Activated CD4-positive, alpha-beta memory T cell treated with anti-CD3 and anti-CD28 coated beads, Interleukin-2, amount 10 ng/mL, durations not matched to agents 7 days and 5 days (primary cell): ENCODE measurements at regions not wholly inside any gene's neighbourhood (a gene's known extent, or its start where the extent isn't known, plus 50 kb on each side); places are given as distances from the start of the nearest gene placed in this dataset.

Experiments used
- CTCF ChIA-PET: fragments of 350-600 bp; sonication (Branson Sonifier 250); formaldehyde crosslinking; loops from one replicate; lab custom pipeline; 2021; ENCODE audit warnings: antibody characterized with exemption, inconsistent platforms; lab: Charles Lee
- POLR2A ChIA-PET: fragments of 350-600 bp; sonication (Branson Sonifier 250); formaldehyde crosslinking; loops from one replicate; lab custom pipeline; 2021; ENCODE audit warnings: antibody characterized with exemption; lab: Charles Lee
- DNase-seq: peaks from one replicate; pipeline ENCODE4 v3.0.0-alpha.2; 2020
- H3K27ac Mint-ChIP-seq: one replicate; pipeline ENCODE4 v1.8.0; 2021; ENCODE audit warnings: mild to moderate bottlenecking, mixed read lengths
- H3K27me3 Mint-ChIP-seq: one replicate; pipeline ENCODE4 v1.8.0; 2021; ENCODE audit warnings: mixed read lengths
- H3K36me3 Mint-ChIP-seq: one replicate; pipeline ENCODE4 v1.8.0; 2021; ENCODE audit warnings: low read depth, mixed read lengths
- H3K4me1 Mint-ChIP-seq: one replicate; pipeline ENCODE4 v1.8.0; 2021; ENCODE audit warnings: mixed read lengths
- H3K4me3 Mint-ChIP-seq: one replicate; pipeline ENCODE4 v1.8.0; 2021; ENCODE audit warnings: mild to moderate bottlenecking, mixed read lengths
- H3K9me3 Mint-ChIP-seq: one replicate; pipeline ENCODE4 v1.8.0; 2021; ENCODE audit warnings: mixed read lengths

DNA sequence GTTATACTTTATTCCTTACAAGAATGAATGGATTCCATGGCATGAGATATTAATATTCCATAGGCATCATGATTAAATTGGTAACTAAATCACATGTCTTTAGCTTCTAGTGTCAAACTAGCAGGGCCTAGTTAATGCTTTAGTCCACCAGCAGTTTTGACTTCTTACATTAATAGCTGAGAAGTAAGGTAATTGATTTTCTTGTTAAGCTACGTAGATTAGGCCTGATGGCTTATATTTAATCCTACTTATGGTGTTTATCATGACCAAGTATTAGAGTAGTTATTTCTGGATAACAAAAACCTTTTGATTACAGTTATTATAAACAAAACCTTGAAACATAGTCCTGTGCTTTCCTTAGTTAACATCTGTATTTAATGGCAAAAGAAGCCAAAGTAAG, 184.5 kb downstream of the TANC2 start:
- POLR2A ChIA-PET = no interaction called here
- H3K27ac Mint-ChIP-seq = no peak overlapping the region
- CTCF ChIA-PET = no interaction called here
- no peak for DNase-seq
- no peaks in the 10 kb centered on the region for H3K36me3 Mint-ChIP-seq
- peaks cover 3% of the 10 kb centered on the region for H3K4me1 Mint-ChIP-seq
- no peaks in the 10 kb centered on the region for H3K27me3 Mint-ChIP-seq
- no peaks in the 10 kb centered on the region for H3K9me3 Mint-ChIP-seq
- no peak overlapping the region for H3K4me3 Mint-ChIP-seq

DNA sequence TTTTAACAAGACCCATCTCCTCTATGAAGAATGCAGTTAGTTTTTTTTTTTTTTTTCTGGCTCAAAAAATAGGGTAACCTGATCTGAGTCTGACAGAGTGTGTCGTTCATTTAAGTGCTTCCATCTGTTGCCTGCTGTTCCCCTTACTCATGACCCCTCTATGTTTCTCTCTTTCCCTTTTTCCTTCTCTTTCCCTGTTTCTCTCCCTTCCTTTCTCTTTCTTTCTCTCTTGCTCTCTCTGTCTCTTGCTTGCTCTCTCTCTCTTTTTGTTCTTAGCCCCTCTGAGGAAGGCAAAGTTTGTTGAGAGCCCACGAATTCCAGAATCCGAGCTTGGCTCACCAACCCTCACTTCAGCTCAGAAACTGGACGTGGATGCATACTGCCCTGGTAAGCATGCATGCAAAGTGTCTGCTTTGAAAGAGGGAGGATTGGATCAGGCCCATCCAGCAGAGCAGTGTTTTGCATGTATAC, 185.0 kb downstream of the TANC2 start:
- ChIA-PET POLR2A (no interaction called here), CTCF (no interaction called here)
- Mint-ChIP-seq H3K27me3 (no peaks in the 10 kb centered on the region), H3K4me1 (peaks cover 3% of the 10 kb centered on the region), H3K4me3 (no peak overlapping the region), H3K36me3 (no peaks in the 10 kb centered on the region), H3K27ac (no peak overlapping the region), H3K9me3 (no peaks in the 10 kb centered on the region)
- DNase-seq = no peak

DNA sequence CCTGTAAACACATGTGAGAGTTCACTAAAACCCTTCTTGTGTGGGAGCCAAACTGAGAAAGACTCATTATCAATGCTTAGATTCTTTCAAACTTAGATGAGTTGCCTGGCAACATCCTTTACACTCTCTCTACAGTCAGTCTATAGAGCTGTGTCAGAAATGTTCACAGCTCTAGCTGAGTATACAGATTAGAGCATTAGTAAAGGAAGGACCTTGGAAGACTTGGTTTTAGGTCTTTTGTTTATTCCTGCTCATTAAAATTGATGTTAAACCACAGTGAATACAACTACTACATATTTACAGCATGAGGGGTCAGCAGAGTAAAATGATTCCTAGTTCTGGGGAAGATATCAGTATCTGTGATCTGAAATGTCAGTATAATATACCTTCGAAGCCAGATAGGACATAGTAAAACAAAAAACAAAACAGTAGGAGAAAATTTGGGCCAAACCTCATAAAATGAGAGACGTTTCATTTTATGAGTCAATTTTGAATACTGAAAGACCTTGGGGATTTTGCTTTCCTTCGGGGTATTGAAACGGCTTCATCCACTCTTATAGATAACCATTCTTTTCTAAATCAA, 186.0 kb downstream of the TANC2 start:
- no peak for DNase-seq
- CTCF ChIA-PET = no interaction called here
- Mint-ChIP-seq H3K27ac (no peak overlapping the region), H3K36me3 (no peaks in the 10 kb centered on the region), H3K9me3 (no peaks in the 10 kb centered on the region), H3K27me3 (no peaks in the 10 kb centered on the region), H3K4me1 (peaks cover 3% of the 10 kb centered on the region), H3K4me3 (no peak overlapping the region)
- POLR2A ChIA-PET = no interaction called here

DNA sequence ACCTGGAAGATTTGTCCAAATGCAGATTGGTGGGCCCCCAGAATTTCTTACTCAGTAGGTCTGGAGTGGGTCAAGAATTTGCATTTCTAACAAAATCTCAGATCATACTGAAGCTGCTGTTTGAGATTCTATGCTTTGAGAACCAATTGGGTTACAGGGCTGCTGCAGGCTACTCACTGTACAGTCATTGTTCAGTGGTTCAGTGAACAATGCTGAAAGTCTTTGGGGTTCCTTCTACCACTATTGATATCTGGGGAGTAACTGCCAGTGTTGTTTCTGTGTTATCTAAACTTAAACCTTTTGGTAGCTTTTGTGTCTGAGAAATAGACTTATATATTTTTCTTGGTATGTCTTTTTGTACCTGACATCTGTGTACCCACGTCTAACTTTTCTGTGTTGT, 187.5 kb downstream of the TANC2 start:
- Mint-ChIP-seq H3K4me3 (no peak overlapping the region), H3K36me3 (no peaks in the 10 kb centered on the region), H3K9me3 (no peaks in the 10 kb centered on the region), H3K27me3 (no peaks in the 10 kb centered on the region), H3K27ac (no peak overlapping the region), H3K4me1 (peaks cover 3% of the 10 kb centered on the region)
- no peak for DNase-seq
- POLR2A ChIA-PET = no interaction called here
- CTCF ChIA-PET = interaction anchor here (1.2 kb wide), 1 partner anchor 253 kb away, joined by 4 read pairs; no protein-coding TSS in a partner anchor

DNA sequence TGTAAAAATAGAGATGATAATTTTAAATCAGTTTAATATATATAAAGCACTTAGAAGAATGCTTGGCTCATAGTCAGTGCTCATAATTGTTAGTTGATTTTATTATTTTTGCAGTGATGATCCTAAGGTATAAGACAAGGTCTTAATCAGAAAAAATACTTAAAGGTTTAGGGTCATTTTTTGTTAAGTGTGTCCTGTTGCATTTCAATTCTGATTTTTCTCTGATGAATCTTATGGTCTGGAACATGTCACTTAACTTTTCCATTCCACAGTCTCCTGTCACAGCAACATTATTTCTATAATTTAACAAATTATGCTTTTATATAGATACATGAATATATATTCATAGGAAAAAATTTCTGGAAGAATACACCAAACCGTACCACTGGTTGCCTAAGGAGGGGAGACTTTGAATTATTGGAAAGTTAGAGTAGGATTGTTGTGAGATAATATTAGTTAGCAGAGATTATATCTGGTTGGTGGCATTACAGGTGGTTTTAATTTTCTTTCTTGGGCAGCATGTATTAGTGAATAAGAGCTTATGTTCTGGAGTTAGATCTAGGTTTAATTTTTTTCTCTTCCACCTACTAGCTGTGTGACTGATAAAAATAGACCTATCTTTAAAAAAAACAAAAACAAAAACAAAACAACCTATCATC, 188.7 kb downstream of the TANC2 start:
- H3K4me1 Mint-ChIP-seq = peaks cover 3% of the 10 kb centered on the region
- no peak overlapping the region for H3K4me3 Mint-ChIP-seq
- no peaks in the 10 kb centered on the region for H3K36me3 Mint-ChIP-seq
- H3K9me3 Mint-ChIP-seq = no peaks in the 10 kb centered on the region
- H3K27me3 Mint-ChIP-seq = no peaks in the 10 kb centered on the region
- ChIA-PET CTCF (interaction anchor here (0.6 kb wide), 1 partner anchor 13 kb away, joined by 3 read pairs; no protein-coding TSS in a partner anchor), POLR2A (no interaction called here)
- DNase-seq = no peak
- H3K27ac Mint-ChIP-seq = no peak overlapping the region

DNA sequence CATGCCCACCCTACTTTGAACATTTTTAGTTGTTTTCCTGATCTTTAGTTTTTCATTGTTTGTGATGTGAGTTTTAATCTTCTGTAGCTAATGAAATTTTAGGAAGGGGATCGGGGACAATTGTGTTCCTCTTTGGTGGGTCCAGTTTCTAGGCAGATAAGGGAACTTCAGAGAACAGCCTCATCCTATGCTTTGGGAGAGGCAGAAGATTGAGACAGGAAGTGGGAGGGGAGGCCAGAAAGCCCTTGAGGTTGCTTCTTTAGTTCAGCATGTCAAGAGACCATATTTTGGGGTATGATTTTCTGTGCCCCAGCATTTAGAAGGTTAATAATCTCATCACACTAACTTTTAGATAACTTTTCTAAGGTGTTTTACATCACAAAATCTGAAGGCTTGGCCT, 191.0 kb downstream of the TANC2 start:
- Mint-ChIP-seq H3K4me1 (peaks cover 2% of the 10 kb centered on the region), H3K27me3 (no peaks in the 10 kb centered on the region), H3K4me3 (no peak overlapping the region), H3K36me3 (no peaks in the 10 kb centered on the region), H3K9me3 (no peaks in the 10 kb centered on the region), H3K27ac (no peak overlapping the region)
- POLR2A ChIA-PET = no interaction called here
- CTCF ChIA-PET = no interaction called here
- DNase-seq = no peak

DNA sequence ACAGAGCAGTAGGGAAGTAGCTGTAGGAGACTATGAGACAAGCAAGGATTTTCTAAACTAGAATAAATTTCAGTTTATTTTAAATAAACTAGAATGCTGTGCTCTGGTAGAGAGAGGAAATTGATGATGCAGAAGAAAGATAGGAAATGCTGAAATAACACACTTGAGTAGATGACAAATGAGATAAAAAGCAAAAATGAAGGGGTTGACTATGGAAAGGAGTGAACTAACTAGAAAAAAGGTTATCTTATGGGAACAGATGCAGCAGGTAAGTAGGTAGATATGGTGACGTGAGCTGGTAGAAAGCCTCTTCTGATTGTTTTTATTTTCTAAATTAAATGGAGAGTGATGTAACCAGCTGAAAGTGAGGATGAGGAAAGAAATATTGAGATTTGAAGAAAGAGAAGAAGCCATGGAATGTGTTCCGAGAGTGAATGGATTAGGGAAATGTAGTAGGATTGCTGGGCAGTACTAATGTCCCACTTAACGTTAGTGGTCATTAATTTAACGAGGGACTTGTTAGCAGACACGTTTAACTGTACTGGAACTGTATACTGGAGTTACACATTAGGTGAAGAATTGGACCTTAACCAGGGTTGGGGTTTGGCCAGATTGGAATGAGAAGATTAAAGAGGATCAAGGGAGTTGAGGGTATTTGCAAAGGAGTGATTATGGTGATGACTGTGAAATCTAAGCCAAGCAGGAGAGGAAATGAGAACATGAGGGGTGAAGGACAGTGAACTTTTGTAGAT, 196.5 kb downstream of the TANC2 start:
- ChIA-PET POLR2A (no interaction called here), CTCF (no interaction called here)
- no peak for DNase-seq
- H3K27me3 Mint-ChIP-seq = peaks cover 3% of the 10 kb centered on the region
- H3K9me3 Mint-ChIP-seq = no peaks in the 10 kb centered on the region
- no peaks in the 10 kb centered on the region for H3K36me3 Mint-ChIP-seq
- no peak overlapping the region for H3K4me3 Mint-ChIP-seq
- no peak overlapping the region for H3K27ac Mint-ChIP-seq
- H3K4me1 Mint-ChIP-seq = no peaks in the 10 kb centered on the region

DNA sequence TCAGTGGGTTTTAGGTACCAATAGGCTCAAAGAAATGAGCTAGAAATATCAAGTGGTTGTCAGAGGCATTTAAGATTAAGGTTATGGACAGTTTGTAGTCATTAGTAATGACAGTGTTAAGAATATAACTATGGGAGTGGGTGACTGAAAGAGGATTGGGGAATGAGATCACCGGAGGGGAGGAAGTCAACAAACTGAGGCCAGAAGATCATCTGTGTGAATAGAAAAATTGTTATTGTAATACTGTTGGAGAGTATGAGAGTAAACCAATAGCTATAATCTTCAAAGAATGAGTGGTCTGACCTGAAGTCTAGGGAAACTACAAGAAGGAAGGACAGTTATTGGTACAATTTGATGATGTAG, 197.1 kb downstream of the TANC2 start:
- Mint-ChIP-seq H3K27me3 (peaks cover 3% of the 10 kb centered on the region), H3K36me3 (no peaks in the 10 kb centered on the region), H3K4me3 (no peak overlapping the region), H3K27ac (no peak overlapping the region), H3K9me3 (no peaks in the 10 kb centered on the region), H3K4me1 (no peaks in the 10 kb centered on the region)
- DNase-seq = no peak
- ChIA-PET POLR2A (no interaction called here), CTCF (no interaction called here)

DNA sequence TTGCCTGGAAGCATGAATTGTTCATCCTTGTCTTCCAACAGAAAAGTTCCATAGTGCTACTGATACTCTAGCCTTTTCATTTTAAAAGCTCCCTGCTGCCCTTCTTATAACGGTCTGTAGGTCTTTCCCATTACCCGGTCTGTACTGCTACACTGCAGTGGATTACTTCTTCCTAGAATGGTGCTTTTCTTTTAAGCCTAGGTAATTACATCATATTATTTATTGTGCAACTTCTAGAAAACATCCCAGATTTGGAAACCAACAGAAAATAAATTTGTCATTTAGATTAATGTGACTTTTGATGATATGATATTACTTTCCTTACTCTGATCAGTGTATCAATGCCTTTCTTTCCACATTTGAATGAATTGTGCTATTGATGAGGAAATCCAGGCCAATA, 199.4 kb downstream of the TANC2 start:
- ChIA-PET CTCF (no interaction called here), POLR2A (no interaction called here)
- Mint-ChIP-seq H3K27me3 (peaks cover 3% of the 10 kb centered on the region), H3K9me3 (no peaks in the 10 kb centered on the region), H3K27ac (no peak overlapping the region), H3K36me3 (no peaks in the 10 kb centered on the region), H3K4me3 (no peak overlapping the region), H3K4me1 (no peaks in the 10 kb centered on the region)
- DNase-seq = no peak

DNA sequence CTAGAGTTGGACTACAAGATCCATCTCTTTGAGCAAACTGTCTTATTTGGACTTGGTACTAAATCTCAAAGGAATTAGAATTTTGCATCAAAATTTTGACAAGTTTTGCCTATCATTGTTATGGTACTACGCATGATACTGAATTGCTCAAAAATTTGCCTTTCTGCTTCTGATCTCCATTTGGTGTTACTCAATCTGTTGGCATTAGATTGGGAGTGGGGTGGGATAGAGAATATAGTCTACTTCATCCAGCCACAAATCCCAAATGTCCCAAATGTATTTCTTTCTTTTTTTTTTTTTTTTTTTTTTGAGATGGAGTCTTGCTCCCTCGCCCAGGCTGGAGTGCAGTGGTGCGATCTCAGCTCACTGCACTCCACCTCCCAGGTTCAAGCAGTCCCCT, 204.8 kb downstream of the TANC2 start:
- no peaks in the 10 kb centered on the region for H3K36me3 Mint-ChIP-seq
- no peak for DNase-seq
- H3K9me3 Mint-ChIP-seq = no peaks in the 10 kb centered on the region
- ChIA-PET CTCF (no interaction called here), POLR2A (no interaction called here)
- peaks cover 3% of the 10 kb centered on the region for H3K27me3 Mint-ChIP-seq
- H3K4me3 Mint-ChIP-seq = no peak overlapping the region
- no peaks in the 10 kb centered on the region for H3K4me1 Mint-ChIP-seq
- no peak overlapping the region for H3K27ac Mint-ChIP-seq

DNA sequence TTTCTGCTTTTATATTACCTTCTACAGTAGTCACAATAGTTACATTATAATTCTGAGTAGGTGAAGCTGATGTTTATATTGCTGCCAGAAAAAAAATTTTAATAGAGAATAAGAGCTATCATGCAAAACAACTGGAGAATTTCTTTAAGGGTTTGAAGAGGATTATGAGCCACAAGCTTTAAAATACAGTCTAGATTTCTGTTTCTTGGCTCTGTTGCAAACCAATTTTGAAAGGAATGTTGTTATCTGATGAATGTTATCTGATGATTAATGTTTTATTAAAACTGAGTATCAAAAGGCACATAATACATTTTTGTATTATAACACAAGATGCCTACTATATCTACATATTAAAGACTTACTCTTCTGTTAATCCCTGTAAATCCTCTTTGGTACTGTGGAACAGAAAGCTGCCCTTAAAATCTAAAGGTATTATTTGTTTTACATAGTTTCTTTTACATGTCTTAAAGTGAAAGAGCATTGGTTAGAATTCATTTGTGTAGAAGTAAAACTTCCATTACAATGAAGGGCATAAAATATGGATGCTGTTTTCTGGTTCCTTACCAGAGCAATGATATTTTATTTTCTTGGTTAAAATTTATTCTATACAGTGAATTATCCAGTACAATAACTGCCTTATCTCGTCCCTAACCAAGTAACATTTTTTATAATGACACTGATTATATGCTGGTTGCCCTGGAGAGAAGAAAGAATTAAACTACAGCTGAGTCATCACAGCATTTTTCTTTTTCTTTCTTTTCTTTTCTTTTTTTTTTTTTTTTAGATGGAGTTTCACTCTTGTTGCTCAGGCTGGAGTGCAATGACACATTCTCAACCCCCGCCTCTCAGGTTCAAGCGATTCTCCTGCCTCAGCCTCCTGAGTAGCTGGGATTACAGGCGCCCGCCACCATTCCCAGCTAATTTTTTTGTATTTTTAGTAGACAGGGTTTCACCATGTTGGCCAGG, 205.7 kb downstream of the TANC2 start:
- H3K4me1 Mint-ChIP-seq = no peaks in the 10 kb centered on the region
- no peaks in the 10 kb centered on the region for H3K36me3 Mint-ChIP-seq
- ChIA-PET POLR2A (no interaction called here), CTCF (no interaction called here)
- no peaks in the 10 kb centered on the region for H3K9me3 Mint-ChIP-seq
- no peak overlapping the region for H3K4me3 Mint-ChIP-seq
- peaks cover under 1% of the 10 kb centered on the region for H3K27me3 Mint-ChIP-seq
- no peak overlapping the region for H3K27ac Mint-ChIP-seq
- DNase-seq = no peak

DNA sequence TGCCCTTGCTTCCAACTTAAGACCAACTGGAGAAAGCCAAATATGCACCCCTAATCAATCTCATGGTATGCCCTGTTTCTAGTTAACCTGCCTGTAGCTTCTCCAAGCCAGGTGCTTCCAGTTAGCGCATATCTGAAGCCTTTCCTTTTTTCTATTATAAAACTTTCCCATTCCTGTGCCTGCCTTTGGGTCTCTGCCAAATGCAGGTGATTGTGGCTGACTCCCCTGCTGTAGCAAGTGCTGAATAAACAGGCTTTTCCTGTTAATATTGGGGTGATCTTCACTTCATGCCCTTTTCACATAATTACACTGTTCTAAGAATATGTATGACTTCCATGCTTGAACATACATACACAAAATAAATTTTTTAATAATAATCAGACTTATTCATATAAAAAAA, 207.4 kb downstream of the TANC2 start:
- Mint-ChIP-seq H3K27ac (no peak overlapping the region), H3K4me3 (no peak overlapping the region), H3K36me3 (no peaks in the 10 kb centered on the region), H3K9me3 (no peaks in the 10 kb centered on the region), H3K4me1 (no peaks in the 10 kb centered on the region), H3K27me3 (no peaks in the 10 kb centered on the region)
- POLR2A ChIA-PET = no interaction called here
- CTCF ChIA-PET = no interaction called here
- no peak for DNase-seq

DNA sequence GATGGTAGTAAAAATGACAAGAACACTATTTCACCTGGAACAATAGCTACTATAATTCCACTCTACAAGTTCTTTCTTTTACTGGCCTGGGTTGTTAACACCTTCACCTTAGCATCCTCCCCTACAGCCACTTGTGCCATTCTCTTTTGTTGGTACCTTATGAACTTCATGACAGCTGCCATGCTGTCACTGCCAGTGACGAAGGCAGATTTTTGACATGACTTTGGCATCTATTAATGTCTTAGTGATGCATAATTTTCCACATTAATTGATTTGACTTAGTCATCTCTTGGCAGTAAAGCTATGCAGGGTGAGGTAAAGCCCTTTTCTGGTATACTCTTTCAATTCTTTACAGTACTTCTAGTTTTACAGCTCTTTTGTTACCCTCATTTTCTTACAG, 207.9 kb downstream of the TANC2 start:
- Mint-ChIP-seq H3K27ac (no peak overlapping the region), H3K27me3 (no peaks in the 10 kb centered on the region), H3K4me1 (no peaks in the 10 kb centered on the region), H3K36me3 (no peaks in the 10 kb centered on the region), H3K4me3 (no peak overlapping the region), H3K9me3 (no peaks in the 10 kb centered on the region)
- DNase-seq = no peak
- POLR2A ChIA-PET = no interaction called here
- CTCF ChIA-PET = no interaction called here
